ENCODE measurements at regions not wholly inside any gene's neighbourhood (a gene's known extent, or its start where the extent isn't known, plus 50 kb on each side); places are given as distances from the start of the nearest gene placed in this dataset.

GRCh38 chr5:39767916-39768315, 343.1 kb upstream of the DAB2 start:
- no peak overlapping the region for H3K4me3 ChIP-seq (ENCODE audit: low read length)
- DNase-seq (ENCODE audit: low read depth) = no peak
- TF ChIP-seq CTCF (conservative IDR thresholded peaks at IDR 0.05; ENCODE audit: low read length) = no peak

GRCh38 chr5:39765366-39765765, 340.6 kb upstream of the DAB2 start:
- no peak overlapping the region for H3K4me3 ChIP-seq (ENCODE audit: low read length)
- no peak for TF ChIP-seq CTCF (conservative IDR thresholded peaks at IDR 0.05; ENCODE audit: low read length)
- DNase-seq (ENCODE audit: low read depth) = peak; percentile 83

GRCh38 chr5:39762761-39763160, 338.0 kb upstream of the DAB2 start:
- H3K4me3 ChIP-seq (ENCODE audit: low read length) = no peak overlapping the region
- TF ChIP-seq CTCF (conservative IDR thresholded peaks at IDR 0.05; ENCODE audit: low read length) = no peak
- DNase-seq (ENCODE audit: low read depth) = no peak

- DNase-seq (ENCODE audit: low read depth) = no peak
- no peak for TF ChIP-seq CTCF (conservative IDR thresholded peaks at IDR 0.05; ENCODE audit: low read length)
- no peak overlapping the region for H3K4me3 ChIP-seq (ENCODE audit: low read length)
Measured at GRCh38 chr5:39761199-39761950, 336.6 kb upstream of the DAB2 start.

GRCh38 chr5:39760385-39761198, 335.8 kb upstream of the DAB2 start:
- H3K4me3 ChIP-seq (ENCODE audit: low read length) = no peak overlapping the region; the same call in 1 of the 2 replicates
- TF ChIP-seq CTCF (conservative IDR thresholded peaks at IDR 0.05; ENCODE audit: low read length) = no peak
- DNase-seq (ENCODE audit: low read depth) = peak; percentile 99

GRCh38 chr5:39759701-39760100, 334.9 kb upstream of the DAB2 start:
- TF ChIP-seq CTCF (conservative IDR thresholded peaks at IDR 0.05; ENCODE audit: low read length) = no peak
- no peak overlapping the region for H3K4me3 ChIP-seq (ENCODE audit: low read length)
- DNase-seq (ENCODE audit: low read depth) = peak; percentile 35

- peak; percentile 57 for DNase-seq (ENCODE audit: low read depth)
- no peak for TF ChIP-seq CTCF (conservative IDR thresholded peaks at IDR 0.05; ENCODE audit: low read length)
- H3K4me3 ChIP-seq (ENCODE audit: low read length) = no peak overlapping the region
Measured at GRCh38 chr5:39758426-39758825, 333.6 kb upstream of the DAB2 start.
